ENCODE measurements at regions not wholly inside any gene's neighbourhood (a gene's known extent, or its start where the extent isn't known, plus 50 kb on each side); places are given as distances from the start of the nearest gene placed in this dataset.

DNA sequence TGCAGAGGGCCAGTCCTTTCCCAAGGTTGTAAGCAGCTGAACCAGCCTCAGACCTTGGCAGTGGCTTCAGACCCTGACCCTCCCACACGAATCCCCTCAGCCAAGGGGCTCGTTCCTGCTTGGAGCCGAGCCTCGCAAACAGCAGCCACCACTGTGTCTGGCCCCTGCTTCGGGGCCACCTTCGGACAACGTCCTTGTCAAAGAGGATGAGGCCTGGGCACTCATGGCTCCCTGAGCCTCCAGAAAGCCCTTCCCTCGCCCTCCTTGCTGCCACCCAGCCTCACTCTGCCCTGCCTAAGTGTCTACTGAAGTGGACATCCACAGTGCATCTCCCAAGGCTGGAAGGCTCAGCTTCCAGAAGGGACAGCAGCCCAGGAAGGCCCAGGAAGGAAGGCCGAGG lies 161.7 kb downstream of the OLFM1 start:
- TF ChIP-seq EZH2 (IDR thresholded peaks at IDR 0.05; ENCODE audit: borderline replicate concordance) = no peak
- no peak for TF ChIP-seq EZH2phosphoT487 (IDR thresholded peaks at IDR 0.05; ENCODE audit: low read depth, severe bottlenecking, unreplicated experiment)
- TF ChIP-seq, protein P1, sequence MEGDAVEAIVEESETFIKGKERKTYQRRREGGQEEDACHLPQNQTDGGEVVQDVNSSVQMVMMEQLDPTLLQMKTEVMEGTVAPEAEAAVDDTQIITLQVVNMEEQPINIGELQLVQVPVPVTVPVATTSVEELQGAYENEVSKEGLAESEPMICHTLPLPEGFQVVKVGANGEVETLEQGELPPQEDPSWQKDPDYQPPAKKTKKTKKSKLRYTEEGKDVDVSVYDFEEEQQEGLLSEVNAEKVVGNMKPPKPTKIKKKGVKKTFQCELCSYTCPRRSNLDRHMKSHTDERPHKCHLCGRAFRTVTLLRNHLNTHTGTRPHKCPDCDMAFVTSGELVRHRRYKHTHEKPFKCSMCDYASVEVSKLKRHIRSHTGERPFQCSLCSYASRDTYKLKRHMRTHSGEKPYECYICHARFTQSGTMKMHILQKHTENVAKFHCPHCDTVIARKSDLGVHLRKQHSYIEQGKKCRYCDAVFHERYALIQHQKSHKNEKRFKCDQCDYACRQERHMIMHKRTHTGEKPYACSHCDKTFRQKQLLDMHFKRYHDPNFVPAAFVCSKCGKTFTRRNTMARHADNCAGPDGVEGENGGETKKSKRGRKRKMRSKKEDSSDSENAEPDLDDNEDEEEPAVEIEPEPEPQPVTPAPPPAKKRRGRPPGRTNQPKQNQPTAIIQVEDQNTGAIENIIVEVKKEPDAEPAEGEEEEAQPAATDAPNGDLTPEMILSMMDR (IDR thresholded peaks at IDR 0.05; ENCODE audit: poor library complexity) = no peak
- H3K27me3 ChIP-seq = peaks cover 4% of the 10 kb centered on the region
- H4K20me1 ChIP-seq (ENCODE audit: insufficient read depth, poor library complexity, severe bottlenecking) = no peaks in the 10 kb centered on the region
- 86% methylated on average over 9 of the region's 9 CpGs for WGBS (ENCODE audit: low lambda C conversion rate, missing lambda C conversion rate)
- H2AFZ ChIP-seq = no peak overlapping the region
- H3K79me2 ChIP-seq = no peaks in the 10 kb centered on the region
- no peaks in the 10 kb centered on the region for H3K36me3 ChIP-seq (replicated peaks; ENCODE audit: insufficient read depth, low read depth)
- H3K4me3 ChIP-seq = no peak overlapping the region
- DNase-seq (ENCODE audit: low spot score) = no peak
- H3K27ac ChIP-seq = no peak overlapping the region
- H3K4me2 ChIP-seq = no peak overlapping the region
- H3K9me3 ChIP-seq (ENCODE audit: low read depth) = no peaks in the 10 kb centered on the region
- H3K4me1 ChIP-seq (ENCODE audit: insufficient read depth) = no peaks in the 10 kb centered on the region
- no peaks in the 10 kb centered on the region for H3K9me2 ChIP-seq (replicated peaks; ENCODE audit: insufficient read depth)

DNA sequence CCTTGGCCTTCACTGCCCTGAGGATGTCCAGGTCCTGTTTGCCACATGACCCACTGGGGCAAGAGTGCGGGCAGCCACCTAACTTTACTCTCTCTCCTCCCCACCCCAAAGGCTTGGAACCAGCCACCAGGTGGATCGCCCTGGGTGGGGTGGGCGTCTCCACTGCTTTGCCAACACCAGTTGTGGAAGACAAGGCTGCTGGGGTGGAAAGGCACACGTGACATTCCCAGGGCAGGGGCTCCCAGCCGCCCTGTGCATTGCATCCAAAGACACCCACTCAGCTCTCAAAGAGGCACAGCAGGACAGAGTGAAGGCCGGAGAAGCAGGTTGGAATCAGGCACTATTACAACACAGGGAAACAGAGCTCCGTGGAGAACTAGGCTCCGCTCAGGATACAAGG lies 162.2 kb downstream of the OLFM1 start:
- Histone ChIP-seq H3K36me3 (replicated peaks; ENCODE audit: insufficient read depth, low read depth) (no peaks in the 10 kb centered on the region), H3K4me2 (no peak overlapping the region), H3K4me1 (ENCODE audit: insufficient read depth) (no peaks in the 10 kb centered on the region), H3K27me3 (peaks cover 5% of the 10 kb centered on the region), H3K79me2 (no peaks in the 10 kb centered on the region), H2AFZ (no peak overlapping the region), H3K9me3 (ENCODE audit: low read depth) (no peaks in the 10 kb centered on the region), H3K27ac (no peak overlapping the region), H3K4me3 (no peak overlapping the region), H4K20me1 (ENCODE audit: insufficient read depth, poor library complexity, severe bottlenecking) (no peaks in the 10 kb centered on the region), H3K9me2 (replicated peaks; ENCODE audit: insufficient read depth) (no peaks in the 10 kb centered on the region)
- no peak for DNase-seq (ENCODE audit: low spot score)
- TF ChIP-seq EZH2phosphoT487 (IDR thresholded peaks at IDR 0.05; ENCODE audit: low read depth, severe bottlenecking, unreplicated experiment) = no peak
- TF ChIP-seq, protein P1 (IDR thresholded peaks at IDR 0.05; ENCODE audit: poor library complexity) = no peak
- no peak for TF ChIP-seq EZH2 (IDR thresholded peaks at IDR 0.05; ENCODE audit: borderline replicate concordance)
- 91% methylated on average over 8 of the region's 8 CpGs for WGBS (ENCODE audit: low lambda C conversion rate, missing lambda C conversion rate)

DNA sequence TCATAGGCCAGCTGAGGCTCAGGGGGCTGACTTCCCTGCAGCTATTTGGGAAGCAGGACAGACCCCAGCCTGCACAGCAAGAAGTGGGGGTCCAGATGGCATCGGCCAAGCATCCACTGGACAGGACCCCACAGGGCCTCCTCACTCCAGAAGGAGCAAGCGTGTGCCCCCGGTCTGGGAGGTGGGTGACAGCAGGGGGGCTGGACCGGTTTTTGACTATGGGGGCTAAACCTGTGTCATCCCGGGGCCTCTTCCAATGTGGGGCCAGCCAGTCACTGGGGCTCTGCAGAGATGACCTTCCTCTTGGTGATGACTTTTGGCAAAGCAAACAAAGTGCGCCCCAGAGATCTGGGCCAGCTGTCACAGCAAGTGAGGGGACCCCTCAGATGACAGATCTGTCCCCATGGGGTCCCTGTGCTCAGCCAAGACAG lies 163.9 kb downstream of the OLFM1 start:
- no peaks in the 10 kb centered on the region for H3K79me2 ChIP-seq
- no peak for TF ChIP-seq EZH2phosphoT487 (IDR thresholded peaks at IDR 0.05; ENCODE audit: low read depth, severe bottlenecking, unreplicated experiment)
- TF ChIP-seq EZH2 (IDR thresholded peaks at IDR 0.05; ENCODE audit: borderline replicate concordance) = no peak
- TF ChIP-seq, protein P1 (IDR thresholded peaks at IDR 0.05; ENCODE audit: poor library complexity) = no peak
- no peak overlapping the region for H3K4me2 ChIP-seq
- no peak for DNase-seq (ENCODE audit: low spot score)
- WGBS (ENCODE audit: low lambda C conversion rate, missing lambda C conversion rate) = 92% methylated on average over 6 of the region's 6 CpGs
- H4K20me1 ChIP-seq (ENCODE audit: insufficient read depth, poor library complexity, severe bottlenecking) = no peaks in the 10 kb centered on the region
- H3K4me3 ChIP-seq = no peak overlapping the region
- H2AFZ ChIP-seq = no peak overlapping the region
- no peaks in the 10 kb centered on the region for H3K4me1 ChIP-seq (ENCODE audit: insufficient read depth)
- H3K27ac ChIP-seq = no peak overlapping the region
- H3K36me3 ChIP-seq (replicated peaks; ENCODE audit: insufficient read depth, low read depth) = no peaks in the 10 kb centered on the region
- peaks cover 5% of the 10 kb centered on the region for H3K27me3 ChIP-seq
- no peaks in the 10 kb centered on the region for H3K9me3 ChIP-seq (ENCODE audit: low read depth)
- H3K9me2 ChIP-seq (replicated peaks; ENCODE audit: insufficient read depth) = no peaks in the 10 kb centered on the region
